CD4-positive, alpha-beta T cell (primary cell): ENCODE measurements at regions not wholly inside any gene's neighbourhood (a gene's known extent, or its start where the extent isn't known, plus 50 kb on each side); places are given as distances from the start of the nearest gene placed in this dataset.

Source experiments
- ATAC-seq: fragments of 200-7000 bp; cut with Tn5 transposase; one replicate; pipeline ENCODE4 v1.10.0; 2022; ENCODE audit warnings: mild to moderate bottlenecking; ENCODE audit not compliant: poor library complexity
- CTCF ChIA-PET: fragments of 350-600 bp; sonication (Branson Sonifier 250); formaldehyde crosslinking; loops from one replicate; lab custom pipeline; 2021; ENCODE audit warnings: antibody characterized with exemption, inconsistent platforms; lab: Charles Lee
- POLR2A ChIA-PET: fragments of 350-600 bp; sonication (Branson Sonifier 250); formaldehyde crosslinking; loops from one replicate; lab custom pipeline; 2021; ENCODE audit warnings: antibody characterized with exemption, inconsistent platforms; lab: Charles Lee
- DNase-seq, 14 experiments: peaks; one replicate each; pipeline ENCODE4 v3.0.0-alpha.2; 2013 to 2020; ENCODE audit warnings: mixed read lengths in 2 of 14
- H3K27ac ChIP-seq, 2 donors: one replicate each; pipeline versions ENCODE4 v1.5.1 to v1.7.0; 2013; ENCODE audit warnings: low read length in 2 of 2, low read depth in 1 of 2, mild to moderate bottlenecking in 1 of 2
- H3K27me3 ChIP-seq, 2 experiments: 1 replicate in 1 of 2; 2 replicates in 1 of 2; pipeline versions ENCODE4 v1.6.1 to v1.7.0; 2013; ENCODE audit warnings: low read length in 2 of 2, control low read depth in 1 of 2, mild to moderate bottlenecking in 1 of 2, moderate library complexity in 1 of 2; ENCODE audit not compliant: insufficient read depth in 2 of 2, control insufficient read depth in 1 of 2
- H3K36me3 ChIP-seq: one replicate; pipeline ENCODE4 v1.6.1; 2013; ENCODE audit warnings: low read length, control low read depth; ENCODE audit not compliant: insufficient read depth
- H3K4me1 ChIP-seq: one replicate; pipeline ENCODE4 v1.6.1; 2013; ENCODE audit warnings: low read length, control low read depth; ENCODE audit not compliant: insufficient read depth
- H3K4me3 ChIP-seq: one replicate; pipeline ENCODE4 v1.5.1; 2013; ENCODE audit warnings: mild to moderate bottlenecking, low read length, moderate library complexity
- H3K9me3 ChIP-seq, 2 experiments: 1 replicate in 1 of 2; 2 replicates in 1 of 2; pipeline versions ENCODE4 v1.6.1 to v1.7.0; 2013; ENCODE audit warnings: low read length in 2 of 2, mild to moderate bottlenecking in 2 of 2, control low read depth in 1 of 2, moderate library complexity in 1 of 2; ENCODE audit not compliant: control insufficient read depth in 1 of 2, insufficient read depth in 1 of 2
- H3K27ac Mint-ChIP-seq: one replicate; pipeline ENCODE4 v1.8.0; 2020; ENCODE audit warnings: mixed read lengths
- H3K27me3 Mint-ChIP-seq: one replicate; pipeline ENCODE4 v1.8.0; 2021; ENCODE audit warnings: mixed read lengths
- H3K36me3 Mint-ChIP-seq: one replicate; pipeline ENCODE4 v1.8.0; 2021; ENCODE audit warnings: low read depth, mixed read lengths
- H3K4me1 Mint-ChIP-seq: one replicate; pipeline ENCODE4 v1.8.0; 2021; ENCODE audit warnings: low read depth, mixed read lengths
- H3K4me3 Mint-ChIP-seq: one replicate; pipeline ENCODE4 v1.8.0; 2020; ENCODE audit warnings: mild to moderate bottlenecking, mixed read lengths
- H3K9me3 Mint-ChIP-seq: one replicate; pipeline ENCODE4 v1.8.0; 2020; ENCODE audit warnings: mixed read lengths
- CTCF ChIP-seq: fragments of 200-600 bp; IDR thresholded peaks from one replicate; pipeline ENCODE4 v1.8.0; 2022; ENCODE audit warnings: antibody characterized with exemption, mild to moderate bottlenecking
- intact Hi-C, 2 experiments: fragments of 100-400 bp; cut with DNase I in 1 of 2; cut with micrococcal nuclease in 1 of 2; formaldehyde crosslinking; loops; one replicate each; pipeline versions ENCODE4 v1.15.1 to v1.9.0; 2023 to 2025; cut with DNase I, micrococcal nuclease

- no peak overlapping the region for H3K4me3 ChIP-seq
Measured at GRCh38 chr17:33676444-33676843, 383.3 kb upstream of the ASIC2 start.

GRCh38 chr17:33679595-33679994 is 386.5 kb upstream of the ASIC2 start:
- Mint-ChIP-seq H3K9me3 (no peaks in the 10 kb centered on the region), H3K4me3 (no peak overlapping the region), H3K36me3 (no peaks in the 10 kb centered on the region), H3K4me1 (no peaks in the 10 kb centered on the region), H3K27me3 (no peaks in the 10 kb centered on the region), H3K27ac (no peak overlapping the region)
- no peak for ATAC-seq
- Histone ChIP-seq H3K9me3 (peaks cover 0 to 5% of the 10 kb centered on the region in 2 experiments), H3K4me3 (no peak overlapping the region), H3K27me3 (no peaks in the 10 kb centered on the region), H3K27ac (no peak overlapping the region), H3K4me1 (no peaks in the 10 kb centered on the region), H3K36me3 (no peaks in the 10 kb centered on the region)
- DNase-seq, result no peak
- intact Hi-C loops, result no loop called here
- ChIA-PET POLR2A (no interaction called here), CTCF (no interaction called here)
- no peak for TF ChIP-seq CTCF

More at GRCh38 chr17:33676444-33676843, 383.3 kb upstream of the ASIC2 start:
- Mint-ChIP-seq H3K36me3 (no peaks in the 10 kb centered on the region), H3K27ac (no peak overlapping the region), H3K27me3 (no peaks in the 10 kb centered on the region), H3K4me1 (no peaks in the 10 kb centered on the region), H3K4me3 (no peak overlapping the region), H3K9me3 (no peaks in the 10 kb centered on the region)
- H3K27ac ChIP-seq, result no peak overlapping the region
- H3K9me3 ChIP-seq, result no peaks in the 10 kb centered on the region
- no peaks in the 10 kb centered on the region for H3K27me3 ChIP-seq
- intact Hi-C loops, result no loop called here
- ChIA-PET POLR2A (no interaction called here), CTCF (interaction anchor here (1.6 kb wide), 1 partner anchor 17 kb away, joined by 3 read pairs; no protein-coding TSS in a partner anchor)
- no peak for TF ChIP-seq CTCF
- no peaks in the 10 kb centered on the region for H3K36me3 ChIP-seq
- DNase-seq (no peak), ATAC-seq (no peak)
- H3K4me1 ChIP-seq, result no peaks in the 10 kb centered on the region

- Histone ChIP-seq H3K36me3 (no peaks in the 10 kb centered on the region), H3K4me3 (no peak overlapping the region), H3K9me3 (peaks cover 0 to 5% of the 10 kb centered on the region in 2 experiments), H3K27me3 (no peaks in the 10 kb centered on the region), H3K27ac (no peak overlapping the region), H3K4me1 (no peaks in the 10 kb centered on the region)
- intact Hi-C loops, result no loop called here
- ChIA-PET POLR2A (no interaction called here), CTCF (no interaction called here)
- no peak overlapping the region for H3K27ac Mint-ChIP-seq
- H3K36me3 Mint-ChIP-seq, result no peaks in the 10 kb centered on the region
- no peak for ATAC-seq
- H3K4me3 Mint-ChIP-seq, result no peak overlapping the region
- H3K9me3 Mint-ChIP-seq, result no peaks in the 10 kb centered on the region
- no peak for DNase-seq
- no peaks in the 10 kb centered on the region for H3K4me1 Mint-ChIP-seq
- H3K27me3 Mint-ChIP-seq, result no peaks in the 10 kb centered on the region
- TF ChIP-seq CTCF, result no peak
Measured at GRCh38 chr17:33680472-33680871, 387.4 kb upstream of the ASIC2 start.
